GM12891 (cell line): ENCODE measurements at regions not wholly inside any gene's neighbourhood (a gene's known extent, or its start where the extent isn't known, plus 50 kb on each side); places are given as distances from the start of the nearest gene placed in this dataset.

Source experiments
- PAX5 ChIP-seq: IDR thresholded peaks from 2 replicates; pipeline ENCODE4 v1.6.1; 2011; ENCODE audit warnings: low read length, moderate library complexity, mild to moderate bottlenecking; ENCODE audit not compliant: insufficient read depth, severe bottlenecking
- POLR2A ChIP-seq: IDR thresholded peaks from 2 replicates; pipeline ENCODE4 v1.6.1; 2011; ENCODE audit warnings: low read depth, low read length, control low read depth
- POLR2AphosphoS5 ChIP-seq: IDR thresholded peaks from 2 replicates; pipeline ENCODE4 v1.6.1; 2011; ENCODE audit warnings: low read depth, low read length, control low read depth
- POU2F2 ChIP-seq: IDR thresholded peaks from 2 replicates; pipeline ENCODE4 v1.6.1; 2011; ENCODE audit warnings: low read depth, mild to moderate bottlenecking, control low read depth, low read length, moderate library complexity
- SPI1 ChIP-seq: IDR thresholded peaks from 2 replicates; pipeline ENCODE4 v1.6.1; 2011; ENCODE audit warnings: low read depth, low read length, control low read depth
- TAF1 ChIP-seq: IDR thresholded peaks from 2 replicates; pipeline ENCODE4 v1.6.1; 2011; ENCODE audit warnings: low read depth, low read length, control low read depth

DNA sequence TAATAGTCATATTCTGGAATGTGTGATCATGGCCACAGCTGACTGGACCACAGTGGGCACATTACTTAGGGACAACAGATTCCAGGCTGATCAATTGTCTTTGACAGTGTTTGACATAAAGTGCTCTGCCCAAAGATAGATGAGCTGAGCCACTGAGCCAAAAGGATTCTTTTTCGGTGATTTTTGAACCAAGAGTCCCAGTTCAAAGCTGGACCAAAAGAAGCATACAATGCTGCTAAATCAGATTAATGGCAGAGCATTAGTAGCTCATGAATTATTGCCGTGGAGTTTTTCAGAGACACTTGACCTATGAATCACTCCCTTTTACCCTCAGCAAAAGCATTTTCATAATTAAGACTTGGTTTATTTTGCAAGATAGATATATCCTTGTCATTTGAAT is 160.6 kb downstream of the IZUMO3 start:
- TF ChIP-seq POLR2AphosphoS5 (no peak), TAF1 (no peak), SPI1 (no peak), POLR2A (no peak), PAX5 (no peak), POU2F2 (no peak)
